ENCODE measurements at regions not wholly inside any gene's neighbourhood (a gene's known extent, or its start where the extent isn't known, plus 50 kb on each side); places are given as distances from the start of the nearest gene placed in this dataset.

GRCh38 chr3:64888840-64889392 is 201.1 kb upstream of the ADAMTS9 start:
- no peak for DNase-seq (ENCODE audit: low spot score)

- DNase-seq (ENCODE audit: low spot score) = no peak
Measured at GRCh38 chr3:64888165-64888564, 200.4 kb upstream of the ADAMTS9 start.

- no peak for DNase-seq (ENCODE audit: low spot score)
Measured at GRCh38 chr3:64885055-64885454, 197.3 kb upstream of the ADAMTS9 start.

GRCh38 chr3:64884536-64884935 is 196.7 kb upstream of the ADAMTS9 start:
- no peak for DNase-seq (ENCODE audit: low spot score)

GRCh38 chr3:64880916-64881315 is 193.1 kb upstream of the ADAMTS9 start:
- no peak for DNase-seq (ENCODE audit: low spot score)

- DNase-seq (ENCODE audit: low spot score) = no peak
Measured at GRCh38 chr3:64878362-64878761, 190.6 kb upstream of the ADAMTS9 start.

- DNase-seq (ENCODE audit: low spot score) = no peak
Measured at GRCh38 chr3:64873400-64873799, 185.6 kb upstream of the ADAMTS9 start.

GRCh38 chr3:64872345-64872744 is 184.5 kb upstream of the ADAMTS9 start:
- DNase-seq (ENCODE audit: low spot score) = no peak

GRCh38 chr3:64871834-64872249 is 184.0 kb upstream of the ADAMTS9 start:
- no peak for DNase-seq (ENCODE audit: low spot score)

GRCh38 chr3:64870876-64871646 is 183.3 kb upstream of the ADAMTS9 start:
- DNase-seq (ENCODE audit: low spot score) = no peak

- no peak for DNase-seq (ENCODE audit: low spot score)
Measured at GRCh38 chr3:64867224-64867623, 179.4 kb upstream of the ADAMTS9 start.

- DNase-seq (ENCODE audit: low spot score) = no peak
Measured at GRCh38 chr3:64865839-64866570, 178.2 kb upstream of the ADAMTS9 start.

GRCh38 chr3:64863226-64864212 is 175.7 kb upstream of the ADAMTS9 start:
- DNase-seq (ENCODE audit: low spot score) = no peak

GRCh38 chr3:64861684-64862083 is 173.9 kb upstream of the ADAMTS9 start:
- DNase-seq (ENCODE audit: low spot score) = no peak

GRCh38 chr3:64860536-64860870 is 172.7 kb upstream of the ADAMTS9 start:
- DNase-seq (ENCODE audit: low spot score) = no peak

GRCh38 chr3:64859625-64860535 is 172.1 kb upstream of the ADAMTS9 start:
- DNase-seq (ENCODE audit: low spot score) = no peak

GRCh38 chr3:64856977-64857516 is 169.2 kb upstream of the ADAMTS9 start:
- no peak for DNase-seq (ENCODE audit: low spot score)

- DNase-seq (ENCODE audit: low spot score) = no peak
Measured at GRCh38 chr3:64856106-64856505, 168.3 kb upstream of the ADAMTS9 start.

GRCh38 chr3:64853456-64853855 is 165.7 kb upstream of the ADAMTS9 start:
- no peak for DNase-seq (ENCODE audit: low spot score)

- DNase-seq (ENCODE audit: low spot score) = no peak
Measured at GRCh38 chr3:64852738-64853137, 164.9 kb upstream of the ADAMTS9 start.

GRCh38 chr3:64848822-64849221 is 161.0 kb upstream of the ADAMTS9 start:
- no peak for DNase-seq (ENCODE audit: low spot score)
